GM19328 (cell line): ENCODE measurements at regions not wholly inside any gene's neighbourhood (a gene's known extent, or its start where the extent isn't known, plus 50 kb on each side); places are given as distances from the start of the nearest gene placed in this dataset.

Source experiments
- ATAC-seq: cut with Tn5 transposase; IDR thresholded peaks from one replicate; pipeline ENCODE4 v1.9.1; 2021; ENCODE audit warnings: mild to moderate bottlenecking, moderate library complexity; ENCODE audit not compliant: unreplicated experiment

- ATAC-seq: no peak
These were observed 96.8 kb upstream of the LPP start for GRCh38 chr3:188057124-188057523.

GRCh38 chr3:188058569-188059184 is 95.3 kb upstream of the LPP start:
- no peak for ATAC-seq

- no peak for ATAC-seq
These were observed 94.6 kb upstream of the LPP start for GRCh38 chr3:188059351-188059750.

GRCh38 chr3:188060264-188060835 is 93.6 kb upstream of the LPP start:
- ATAC-seq: no peak

GRCh38 chr3:188060840-188061544 is 93.0 kb upstream of the LPP start:
- no peak for ATAC-seq

- no peak for ATAC-seq
These were observed 91.7 kb upstream of the LPP start for GRCh38 chr3:188062216-188062615.

GRCh38 chr3:188064831-188065493 is 89.0 kb upstream of the LPP start:
- no peak for ATAC-seq

- no peak for ATAC-seq
These were observed 87.8 kb upstream of the LPP start for GRCh38 chr3:188066141-188066540.

GRCh38 chr3:188067932-188068331 is 86.0 kb upstream of the LPP start:
- ATAC-seq: no peak

- no peak for ATAC-seq
These were observed 85.6 kb upstream of the LPP start for GRCh38 chr3:188068342-188068741.

GRCh38 chr3:188071636-188072035 is 82.3 kb upstream of the LPP start:
- ATAC-seq: no peak

- ATAC-seq: no peak
These were observed 77.8 kb upstream of the LPP start for GRCh38 chr3:188076176-188076575.

- ATAC-seq: no peak
These were observed 76.7 kb upstream of the LPP start for GRCh38 chr3:188077160-188077799.

- no peak for ATAC-seq
These were observed 73.9 kb upstream of the LPP start for GRCh38 chr3:188080091-188080490.

GRCh38 chr3:188082031-188082430 is 71.9 kb upstream of the LPP start:
- no peak for ATAC-seq

GRCh38 chr3:188082450-188082849 is 71.5 kb upstream of the LPP start:
- no peak for ATAC-seq

- no peak for ATAC-seq
These were observed 70.9 kb upstream of the LPP start for GRCh38 chr3:188083011-188083410.

- no peak for ATAC-seq
These were observed 69.0 kb upstream of the LPP start for GRCh38 chr3:188084752-188085583.

GRCh38 chr3:188085584-188086560 is 68.1 kb upstream of the LPP start:
- ATAC-seq: no peak
